Fibroblast of lung (primary cell): ENCODE measurements at regions not wholly inside any gene's neighbourhood (a gene's known extent, or its start where the extent isn't known, plus 50 kb on each side); places are given as distances from the start of the nearest gene placed in this dataset.

Experiments
- DNase-seq, 2 donors: peaks; one replicate each; pipeline versions ENCODE4 v3.0.0 to v3.0.0-alpha.2; 2010; ENCODE audit warnings: low read depth in 2 of 2
- H2AFZ ChIP-seq: 2 replicates; pipeline ENCODE4 v1.5.1; 2012; ENCODE audit warnings: low read length, control low read depth, inconsistent platforms
- H3K27ac ChIP-seq: 2 replicates; pipeline ENCODE4 v1.5.1; 2011; ENCODE audit warnings: low read length, control low read depth; ENCODE audit not compliant: insufficient read depth
- H3K27me3 ChIP-seq: 2 replicates; pipeline ENCODE4 v1.5.1; 2011; ENCODE audit warnings: mild to moderate bottlenecking, low read length; ENCODE audit not compliant: control insufficient read depth, insufficient read depth
- H3K36me3 ChIP-seq: 2 replicates; pipeline ENCODE4 v1.5.1; 2011; ENCODE audit warnings: low read length; ENCODE audit not compliant: control insufficient read depth, insufficient read depth
- H3K4me1 ChIP-seq: 2 replicates; pipeline ENCODE4 v1.5.1; 2011; ENCODE audit warnings: low read length; ENCODE audit not compliant: control insufficient read depth, insufficient read depth; ENCODE audit errors: extremely low read depth
- H3K4me2 ChIP-seq: 2 replicates; pipeline ENCODE4 v1.5.1; 2011; ENCODE audit warnings: low read length, control low read depth; ENCODE audit not compliant: insufficient read depth; ENCODE audit errors: extremely low read depth
- H3K4me3 ChIP-seq, 4 experiments: fragments of 200-600 bp in 1 of 4; sonication (generic) in 1 of 4; replicated peaks in 1 of 4; 2 replicates each; pipeline ENCODE4 v1.5.1; 2011 to 2016; ENCODE audit warnings: low read length in 4 of 4, low read depth in 3 of 4, mild to moderate bottlenecking in 3 of 4, control low read depth in 2 of 4, inconsistent platforms in 1 of 4, mixed read lengths in 1 of 4; ENCODE audit not compliant: insufficient read depth in 1 of 4; ENCODE audit errors: control extremely low read depth in 1 of 4
- H3K79me2 ChIP-seq: 2 replicates; pipeline ENCODE4 v1.5.1; 2012; ENCODE audit warnings: mild to moderate bottlenecking, low read length, inconsistent platforms; ENCODE audit not compliant: control insufficient read depth, insufficient read depth
- H3K9ac ChIP-seq: 2 replicates; pipeline ENCODE4 v1.5.1; 2011; ENCODE audit warnings: mild to moderate bottlenecking, low read length, control low read depth; ENCODE audit not compliant: insufficient read depth
- H3K9me3 ChIP-seq: 2 replicates; pipeline ENCODE4 v1.5.1; 2012; ENCODE audit warnings: low read depth, low read length; ENCODE audit not compliant: control insufficient read depth, insufficient read depth
- H4K20me1 ChIP-seq: 2 replicates; pipeline ENCODE4 v1.5.1; 2011; ENCODE audit warnings: low read length; ENCODE audit not compliant: control insufficient read depth, insufficient read depth; ENCODE audit errors: extremely low read depth
- EZH2 ChIP-seq: IDR thresholded peaks from 2 replicates; pipeline ENCODE4 v1.5.1; 2012; ENCODE audit warnings: low read length, control low read depth, mild to moderate bottlenecking; ENCODE audit errors: missing control alignments
- TF ChIP-seq, protein P1 (sequence below), 2 donors: IDR thresholded peaks in 1 of 2; conservative IDR thresholded peaks in 1 of 2; 1 replicate in 1 of 2; 2 replicates in 1 of 2; pipeline ENCODE4 v1.5.1; 2011 to 2012; ENCODE audit warnings: low read length in 2 of 2, control low read depth in 1 of 2, inconsistent platforms in 1 of 2, low read depth in 1 of 2, mild to moderate bottlenecking in 1 of 2

DNA sequence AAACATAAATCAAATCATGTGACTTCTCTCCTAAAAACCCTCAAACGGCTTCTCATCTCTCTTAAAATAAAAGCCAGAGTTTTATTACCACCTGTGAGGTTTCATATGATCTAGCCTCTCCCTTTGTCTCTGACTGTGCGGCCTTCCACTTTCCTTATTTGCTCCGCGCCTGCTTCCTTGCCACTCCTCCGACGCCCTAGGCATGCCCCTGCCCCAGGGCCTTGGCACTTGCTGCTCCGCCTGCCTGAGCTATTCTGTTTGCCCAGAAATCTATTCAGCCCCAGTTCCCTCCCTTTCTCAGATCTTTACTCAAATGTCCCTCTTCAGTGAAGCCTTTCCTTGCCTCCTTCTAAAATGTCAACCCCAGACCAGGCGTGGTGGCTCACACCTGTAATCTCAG lies 57.5 kb upstream of the DISP3 start:
- no peak overlapping the region for H3K4me2 ChIP-seq
- no peak overlapping the region for H3K4me3 ChIP-seq
- no peak for DNase-seq
- TF ChIP-seq, protein P1, sequence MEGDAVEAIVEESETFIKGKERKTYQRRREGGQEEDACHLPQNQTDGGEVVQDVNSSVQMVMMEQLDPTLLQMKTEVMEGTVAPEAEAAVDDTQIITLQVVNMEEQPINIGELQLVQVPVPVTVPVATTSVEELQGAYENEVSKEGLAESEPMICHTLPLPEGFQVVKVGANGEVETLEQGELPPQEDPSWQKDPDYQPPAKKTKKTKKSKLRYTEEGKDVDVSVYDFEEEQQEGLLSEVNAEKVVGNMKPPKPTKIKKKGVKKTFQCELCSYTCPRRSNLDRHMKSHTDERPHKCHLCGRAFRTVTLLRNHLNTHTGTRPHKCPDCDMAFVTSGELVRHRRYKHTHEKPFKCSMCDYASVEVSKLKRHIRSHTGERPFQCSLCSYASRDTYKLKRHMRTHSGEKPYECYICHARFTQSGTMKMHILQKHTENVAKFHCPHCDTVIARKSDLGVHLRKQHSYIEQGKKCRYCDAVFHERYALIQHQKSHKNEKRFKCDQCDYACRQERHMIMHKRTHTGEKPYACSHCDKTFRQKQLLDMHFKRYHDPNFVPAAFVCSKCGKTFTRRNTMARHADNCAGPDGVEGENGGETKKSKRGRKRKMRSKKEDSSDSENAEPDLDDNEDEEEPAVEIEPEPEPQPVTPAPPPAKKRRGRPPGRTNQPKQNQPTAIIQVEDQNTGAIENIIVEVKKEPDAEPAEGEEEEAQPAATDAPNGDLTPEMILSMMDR (conservative IDR thresholded peaks at IDR 0.05 in 1 of 2, IDR thresholded peaks at IDR 0.05 in 1 of 2; ENCODE audit: low read depth in 1 of 2, low read length in 2 of 2): no peak
- TF ChIP-seq EZH2: no peak
- H3K9ac ChIP-seq: no peak overlapping the region
- H3K36me3 ChIP-seq: no peaks in the 10 kb centered on the region
- H4K20me1 ChIP-seq: no peaks in the 10 kb centered on the region
- no peaks in the 10 kb centered on the region for H3K27me3 ChIP-seq
- no peak overlapping the region for H3K27ac ChIP-seq
- no peaks in the 10 kb centered on the region for H3K9me3 ChIP-seq
- H2AFZ ChIP-seq: no peak overlapping the region
- H3K79me2 ChIP-seq: no peaks in the 10 kb centered on the region
- no peaks in the 10 kb centered on the region for H3K4me1 ChIP-seq

DNA sequence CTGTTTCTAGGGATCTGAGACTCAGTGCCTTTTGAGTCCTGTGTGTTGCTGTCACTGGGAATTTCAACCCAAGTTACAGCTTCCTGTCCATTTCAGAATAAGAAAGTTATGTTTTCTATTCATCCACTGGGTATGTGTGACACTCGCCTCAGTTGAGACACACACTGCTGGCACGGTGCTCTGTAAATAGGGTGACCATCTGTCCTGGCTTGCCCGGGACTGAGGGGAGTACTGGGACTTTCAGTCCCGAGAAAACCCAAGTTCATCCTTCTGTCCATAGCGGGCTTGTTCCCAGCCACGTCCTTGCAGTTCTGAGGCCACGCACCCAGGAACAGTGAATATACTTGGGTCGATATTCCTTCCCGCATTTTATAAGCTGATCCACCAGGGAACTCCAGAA lies 56.3 kb upstream of the DISP3 start:
- no peak for TF ChIP-seq EZH2
- TF ChIP-seq, protein P1 (conservative IDR thresholded peaks at IDR 0.05 in 1 of 2, IDR thresholded peaks at IDR 0.05 in 1 of 2; ENCODE audit: low read depth in 1 of 2, low read length in 2 of 2): no peak
- H3K4me1 ChIP-seq: no peaks in the 10 kb centered on the region
- no peak overlapping the region for H3K27ac ChIP-seq
- DNase-seq: no peak
- no peaks in the 10 kb centered on the region for H3K79me2 ChIP-seq
- H3K4me3 ChIP-seq: no peak overlapping the region
- no peak overlapping the region for H3K4me2 ChIP-seq
- no peaks in the 10 kb centered on the region for H3K36me3 ChIP-seq
- no peaks in the 10 kb centered on the region for H3K27me3 ChIP-seq
- H3K9me3 ChIP-seq: no peaks in the 10 kb centered on the region
- no peak overlapping the region for H2AFZ ChIP-seq
- H3K9ac ChIP-seq: no peak overlapping the region
- H4K20me1 ChIP-seq: no peaks in the 10 kb centered on the region

DNA sequence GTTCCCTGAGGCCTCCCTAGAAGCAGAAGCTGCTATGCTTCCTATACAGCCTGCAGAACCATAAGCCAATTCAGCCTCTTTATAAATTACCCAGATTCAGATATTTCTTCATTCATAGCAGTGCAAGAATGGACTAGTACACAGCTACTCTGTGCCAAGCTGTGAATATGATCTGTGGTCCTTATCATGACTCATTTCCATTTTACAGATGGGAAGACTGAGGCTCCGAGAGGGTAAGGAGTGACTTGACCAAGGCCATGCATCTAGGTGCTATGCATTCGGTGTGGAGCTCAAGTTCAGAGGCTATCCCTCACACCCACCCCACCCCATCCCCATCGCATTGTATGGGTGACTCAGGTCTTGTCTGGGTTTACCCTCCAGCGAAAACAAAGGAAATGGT lies 52.3 kb upstream of the DISP3 start:
- Histone ChIP-seq H3K79me2 (no peaks in the 10 kb centered on the region), H3K4me3 (no peak overlapping the region), H4K20me1 (no peaks in the 10 kb centered on the region), H3K4me2 (no peak overlapping the region), H3K4me1 (no peaks in the 10 kb centered on the region), H3K27me3 (no peaks in the 10 kb centered on the region), H3K36me3 (no peaks in the 10 kb centered on the region), H3K27ac (no peak overlapping the region), H2AFZ (no peak overlapping the region), H3K9me3 (no peaks in the 10 kb centered on the region), H3K9ac (no peak overlapping the region)
- DNase-seq: no peak
- no peak for TF ChIP-seq EZH2
- TF ChIP-seq, protein P1 (conservative IDR thresholded peaks at IDR 0.05 in 1 of 2, IDR thresholded peaks at IDR 0.05 in 1 of 2; ENCODE audit: low read depth in 1 of 2, low read length in 2 of 2): no peak
